ENCODE measurements at regions not wholly inside any gene's neighbourhood (a gene's known extent, or its start where the extent isn't known, plus 50 kb on each side); places are given as distances from the start of the nearest gene placed in this dataset.
"Not testable (repeated sequence)": the region's sequence is repeated elsewhere in the genome, so short reads cannot be mapped to it uniquely, and the experiment has no call there.

GRCh38 chr17:30718691-30719090 is 105.8 kb downstream of the CRLF3 start:
- not testable (repeated sequence) for DNase-seq; H3K9me3 Mint-ChIP-seq; H3K36me3 Mint-ChIP-seq; H3K4me3 Mint-ChIP-seq; H3K27me3 Mint-ChIP-seq (ENCODE audit: low read depth in 3 of 3)
- Mint-ChIP-seq H3K4me1 (peaks cover 17 to 23% of the 10 kb centered on the region in 2 donors), H3K27ac (peak overlapping the region in 2 of 6 donors; percentile 30 to 40)

- not testable (repeated sequence) for H3K27ac Mint-ChIP-seq; H3K27me3 Mint-ChIP-seq (ENCODE audit: low read depth in 3 of 3); H3K9me3 Mint-ChIP-seq; DNase-seq; H3K36me3 Mint-ChIP-seq; H3K4me3 Mint-ChIP-seq
- peaks cover 20 to 23% of the 10 kb centered on the region in 2 donors for H3K4me1 Mint-ChIP-seq
Measured at GRCh38 chr17:30718099-30718447, 106.4 kb downstream of the CRLF3 start.

- Mint-ChIP-seq H3K36me3 (no peaks in the 10 kb centered on the region), H3K27ac (no peak overlapping the region), H3K27me3 (ENCODE audit: low read depth in 3 of 3) (peaks cover 0 to 2% (median 1%) of the 10 kb centered on the region in 3 donors), H3K4me1 (peaks cover 22 to 23% of the 10 kb centered on the region in 2 donors), H3K4me3 (no peak overlapping the region), H3K9me3 (no peaks in the 10 kb centered on the region)
- no peak for DNase-seq
Measured at GRCh38 chr17:30717291-30718098, 107.0 kb downstream of the CRLF3 start.

- peaks cover under 1 to 5% (median 1%) of the 10 kb centered on the region in 3 donors for H3K27me3 Mint-ChIP-seq (ENCODE audit: low read depth in 3 of 3)
- no peaks in the 10 kb centered on the region for H3K9me3 Mint-ChIP-seq
- H3K4me1 Mint-ChIP-seq = peaks cover 23 to 25% of the 10 kb centered on the region in 2 donors
- H3K4me3 Mint-ChIP-seq = no peak overlapping the region
- H3K27ac Mint-ChIP-seq = peak overlapping the region in 2 of 6 donors; percentile 16 to 22
- H3K36me3 Mint-ChIP-seq = no peaks in the 10 kb centered on the region
- DNase-seq = no peak
Measured at GRCh38 chr17:30716461-30717290, 107.8 kb downstream of the CRLF3 start.

GRCh38 chr17:30714825-30715622 is 109.5 kb downstream of the CRLF3 start:
- not testable (repeated sequence) for H3K9me3 Mint-ChIP-seq, H3K36me3 Mint-ChIP-seq
- Mint-ChIP-seq H3K27ac (peak overlapping the region; percentile 9 to 72 (median 67)), H3K4me3 (peak overlapping the region in 1 of 5 donors; percentile 27), H3K27me3 (ENCODE audit: low read depth in 3 of 3) (peaks cover 1 to 11% (median 9%) of the 10 kb centered on the region in 3 donors), H3K4me1 (peaks cover 35 to 40% of the 10 kb centered on the region in 2 donors)
- DNase-seq = peak; percentile 47 to 65 (median 52)

- not testable (repeated sequence) for DNase-seq, H3K36me3 Mint-ChIP-seq, H3K27ac Mint-ChIP-seq, H3K9me3 Mint-ChIP-seq
- Mint-ChIP-seq H3K27me3 (ENCODE audit: low read depth in 3 of 3) (peaks cover 1 to 12% (median 9%) of the 10 kb centered on the region in 3 donors), H3K4me3 (peak overlapping the region in 1 of 5 donors; percentile 11), H3K4me1 (peaks cover 28 to 34% of the 10 kb centered on the region in 2 donors)
Measured at GRCh38 chr17:30713805-30714204, 110.7 kb downstream of the CRLF3 start.

- H3K27ac Mint-ChIP-seq = peak overlapping the region in 1 of 6 donors; percentile 39
- not testable (repeated sequence) for H3K9me3 Mint-ChIP-seq, DNase-seq, H3K36me3 Mint-ChIP-seq
- H3K4me1 Mint-ChIP-seq = peaks cover 30 to 37% of the 10 kb centered on the region in 2 donors
- H3K4me3 Mint-ChIP-seq = peak overlapping the region in 1 of 5 donors; percentile 46
- peaks cover 1 to 20% (median 14%) of the 10 kb centered on the region in 3 donors for H3K27me3 Mint-ChIP-seq (ENCODE audit: low read depth in 3 of 3)
Measured at GRCh38 chr17:30712859-30713258, 111.6 kb downstream of the CRLF3 start.

- peak overlapping the region; percentile 21 to 87 (median 84) for H3K4me3 Mint-ChIP-seq
- not testable (repeated sequence) for DNase-seq, H3K9me3 Mint-ChIP-seq, H3K36me3 Mint-ChIP-seq
- peaks cover 1 to 19% (median 15%) of the 10 kb centered on the region in 3 donors for H3K27me3 Mint-ChIP-seq (ENCODE audit: low read depth in 3 of 3)
- H3K27ac Mint-ChIP-seq = peak overlapping the region in 1 of 6 donors; percentile 10
- H3K4me1 Mint-ChIP-seq = peaks cover 40 to 45% of the 10 kb centered on the region in 2 donors
Measured at GRCh38 chr17:30711626-30712507, 112.6 kb downstream of the CRLF3 start.

GRCh38 chr17:30711176-30711575 is 113.3 kb downstream of the CRLF3 start:
- H3K36me3 Mint-ChIP-seq, H3K9me3 Mint-ChIP-seq, DNase-seq: not testable (repeated sequence)
- Mint-ChIP-seq H3K4me1 (peaks cover 47 to 51% of the 10 kb centered on the region in 2 donors), H3K27me3 (ENCODE audit: low read depth in 3 of 3) (peaks cover 0 to 19% (median 15%) of the 10 kb centered on the region in 3 donors), H3K4me3 (peak overlapping the region; percentile 81 to 89 (median 87)), H3K27ac (peak overlapping the region in 4 of 6 donors; percentile 10 to 90 (median 52))

- DNase-seq, H3K9me3 Mint-ChIP-seq, H3K36me3 Mint-ChIP-seq: not testable (repeated sequence)
- peak overlapping the region in 4 of 6 donors; percentile 37 to 90 (median 62) for H3K27ac Mint-ChIP-seq
- H3K4me1 Mint-ChIP-seq = peaks cover 50 to 53% of the 10 kb centered on the region in 2 donors
- peak overlapping the region; percentile 81 to 89 (median 87) for H3K4me3 Mint-ChIP-seq
- H3K27me3 Mint-ChIP-seq (ENCODE audit: low read depth in 3 of 3) = peaks cover 0 to 19% (median 15%) of the 10 kb centered on the region in 3 donors
Measured at GRCh38 chr17:30710276-30711088, 114.0 kb downstream of the CRLF3 start.

GRCh38 chr17:30709561-30710275 is 114.8 kb downstream of the CRLF3 start:
- DNase-seq = peak; percentile 27 to 48 (median 31)
- not testable (repeated sequence) for H3K9me3 Mint-ChIP-seq, H3K36me3 Mint-ChIP-seq
- Mint-ChIP-seq H3K4me3 (peak overlapping the region; percentile 81 to 89 (median 87)), H3K4me1 (peaks cover 45% of the 10 kb centered on the region in 2 donors), H3K27ac (peak overlapping the region in 1 of 6 donors; percentile 55), H3K27me3 (ENCODE audit: low read depth in 3 of 3) (peaks cover 0 to 19% (median 19%) of the 10 kb centered on the region in 3 donors)

All from immature natural killer cell (primary cell).